WTC11 (cell line): ENCODE measurements at regions not wholly inside any gene's neighbourhood (a gene's known extent, or its start where the extent isn't known, plus 50 kb on each side); places are given as distances from the start of the nearest gene placed in this dataset.

Source experiments
- ATAC-seq: fragments of 200-7000 bp; cut with Tn5 transposase; 2 replicates; pipeline ENCODE4 v1.10.0; 2021; ENCODE audit warnings: mild to moderate bottlenecking, moderate library complexity
- CTCF ChIA-PET: fragments of 300-600 bp; sonication (Branson Sonifier 250); formaldehyde crosslinking; loops from one replicate; lab custom pipeline; 2021; ENCODE audit warnings: antibody characterized with exemption; lab: Charles Lee
- POLR2A ChIA-PET: fragments of 350-600 bp; sonication (Branson Sonifier 250); formaldehyde crosslinking; loops from one replicate; lab custom pipeline; 2021; ENCODE audit warnings: antibody characterized with exemption; lab: Charles Lee
- DNase-seq: peaks from one replicate; pipeline ENCODE4 v3.0.0; 2021; ENCODE audit warnings: low spot score
- H3K27ac Mint-ChIP-seq: 2 replicates; pipeline ENCODE4 v1.8.0; 2021; ENCODE audit warnings: mixed read lengths
- H3K27me3 Mint-ChIP-seq: 2 replicates; pipeline ENCODE4 v1.8.0; 2021; ENCODE audit warnings: low read depth, mild to moderate bottlenecking, moderate library complexity, mixed read lengths
- H3K36me3 Mint-ChIP-seq: 2 replicates; pipeline ENCODE4 v1.8.0; 2021; ENCODE audit warnings: mixed read lengths
- H3K4me1 Mint-ChIP-seq: 2 replicates; pipeline ENCODE4 v1.8.0; 2022; ENCODE audit warnings: mixed read lengths
- H3K4me3 Mint-ChIP-seq: 2 replicates; pipeline ENCODE4 v1.8.0; 2021; ENCODE audit warnings: mild to moderate bottlenecking, moderate library complexity, mixed read lengths
- H3K9me3 Mint-ChIP-seq: 2 replicates; pipeline ENCODE4 v1.8.0; 2021; ENCODE audit warnings: mixed read lengths
- E2F4 ChIP-seq: sonication (generic); formaldehyde crosslinking; IDR thresholded peaks from 2 replicates; pipeline ENCODE4 v1.8.1; 2022; ENCODE audit warnings: low read depth, mild to moderate bottlenecking, moderate library complexity, missing genetic modification reagents, borderline replicate concordance
- ELF4 ChIP-seq: sonication (generic); formaldehyde crosslinking; IDR thresholded peaks from 2 replicates; pipeline ENCODE4 v1.8.1; 2022; ENCODE audit warnings: low read depth, mild to moderate bottlenecking, moderate library complexity, missing genetic modification reagents
- ERG ChIP-seq: fragments of 250-450 bp; sonication (Bioruptor Pico); IDR thresholded peaks from 2 replicates; pipeline ENCODE4 v1.8.0; 2021; ENCODE audit warnings: mild to moderate bottlenecking
- ESRRA ChIP-seq: sonication (generic); formaldehyde crosslinking; IDR thresholded peaks from 2 replicates; pipeline ENCODE4 v1.8.1; 2022; ENCODE audit warnings: mild to moderate bottlenecking, missing genetic modification reagents, borderline replicate concordance
- ETV6 ChIP-seq: sonication (generic); formaldehyde crosslinking; IDR thresholded peaks from 2 replicates; pipeline ENCODE4 v1.8.1; 2022; ENCODE audit warnings: mild to moderate bottlenecking, missing genetic modification reagents
- FOXK1 ChIP-seq: sonication (generic); formaldehyde crosslinking; IDR thresholded peaks from 2 replicates; pipeline ENCODE4 v1.8.0; 2022; ENCODE audit warnings: mild to moderate bottlenecking, moderate library complexity, missing genetic modification reagents
- IRF2 ChIP-seq: sonication (generic); formaldehyde crosslinking; IDR thresholded peaks from 2 replicates; pipeline ENCODE4 v1.8.0; 2022; ENCODE audit warnings: low read depth, missing genetic modification reagents, borderline replicate concordance
- MLX ChIP-seq: sonication (generic); formaldehyde crosslinking; IDR thresholded peaks from 2 replicates; pipeline ENCODE4 v1.8.1; 2023; ENCODE audit warnings: mild to moderate bottlenecking, missing genetic modification reagents, moderate library complexity
- MXD4 ChIP-seq: fragments of 250-450 bp; sonication (Bioruptor Pico); IDR thresholded peaks from 2 replicates; pipeline ENCODE4 v1.8.0; 2021; ENCODE audit warnings: mild to moderate bottlenecking, moderate library complexity, borderline replicate concordance
- MYBL2 ChIP-seq: sonication (generic); formaldehyde crosslinking; IDR thresholded peaks from 2 replicates; pipeline ENCODE4 v1.8.1; 2023; ENCODE audit warnings: mild to moderate bottlenecking, moderate library complexity, missing genetic modification reagents
- NFATC4 ChIP-seq: fragments of 250-450 bp; sonication (Bioruptor Pico); IDR thresholded peaks from 2 replicates; pipeline ENCODE4 v1.9.0; 2021; ENCODE audit warnings: mild to moderate bottlenecking
- NFE2L1 ChIP-seq: sonication (generic); formaldehyde crosslinking; IDR thresholded peaks from 2 replicates; pipeline ENCODE4 v1.8.1; 2023; ENCODE audit warnings: missing genetic modification reagents
- PREB ChIP-seq: sonication (generic); formaldehyde crosslinking; IDR thresholded peaks from 2 replicates; pipeline ENCODE4 v1.8.1; 2022; ENCODE audit warnings: mild to moderate bottlenecking, missing genetic modification reagents, moderate library complexity, borderline replicate concordance
- PRRX2 ChIP-seq: fragments of 250-450 bp; sonication (Bioruptor Pico); IDR thresholded peaks from 2 replicates; pipeline ENCODE4 v1.8.0; 2021; ENCODE audit warnings: mild to moderate bottlenecking
- SP1 ChIP-seq: sonication (generic); formaldehyde crosslinking; conservative IDR thresholded peaks from 2 replicates; pipeline ENCODE4 v1.8.1; 2022; ENCODE audit warnings: missing genetic modification reagents
- TCF7 ChIP-seq: sonication (generic); formaldehyde crosslinking; IDR thresholded peaks from 2 replicates; pipeline ENCODE4 v1.8.0; 2022; ENCODE audit warnings: mild to moderate bottlenecking, low read depth, missing genetic modification reagents, moderate library complexity
- TEAD1 ChIP-seq: sonication (generic); formaldehyde crosslinking; IDR thresholded peaks from 2 replicates; pipeline ENCODE4 v1.8.0; 2022; ENCODE audit warnings: mild to moderate bottlenecking, missing genetic modification reagents
- TEAD4 ChIP-seq: sonication (generic); formaldehyde crosslinking; IDR thresholded peaks from 2 replicates; pipeline ENCODE4 v1.8.0; 2022; ENCODE audit warnings: mild to moderate bottlenecking, missing genetic modification reagents
- ZNF121 ChIP-seq: sonication (generic); formaldehyde crosslinking; IDR thresholded peaks from 2 replicates; pipeline ENCODE4 v1.8.0; 2023; ENCODE audit warnings: missing genetic modification reagents
- ZNF232 ChIP-seq: sonication (generic); formaldehyde crosslinking; IDR thresholded peaks from 2 replicates; pipeline ENCODE4 v1.8.0; 2022; ENCODE audit warnings: mild to moderate bottlenecking, missing genetic modification reagents
- ZNF263 ChIP-seq: sonication (generic); formaldehyde crosslinking; IDR thresholded peaks from 2 replicates; pipeline ENCODE4 v1.8.1; 2022; ENCODE audit warnings: low read depth, mild to moderate bottlenecking, moderate library complexity, missing genetic modification reagents
- ZNF416 ChIP-seq: fragments of 250-450 bp; sonication (Bioruptor Pico); IDR thresholded peaks from 2 replicates; pipeline ENCODE4 v1.9.0; 2021; ENCODE audit warnings: mild to moderate bottlenecking, inconsistent platforms
- ZNF512 ChIP-seq: sonication (generic); formaldehyde crosslinking; IDR thresholded peaks from 2 replicates; pipeline ENCODE4 v1.8.1; 2022; ENCODE audit warnings: missing genetic modification reagents, borderline replicate concordance

- no peak for TF ChIP-seq PRRX2 (CRISPR knock-in tag)
- TF ChIP-seq ESRRA (CRISPR knock-in tag): no peak
- TF ChIP-seq, all 79 proteins: peak for 0
- H3K4me3 Mint-ChIP-seq: no peak overlapping the region
- no peak for DNase-seq
- no peaks in the 10 kb centered on the region for H3K4me1 Mint-ChIP-seq
- peaks cover 5% of the 10 kb centered on the region for H3K27me3 Mint-ChIP-seq
- H3K36me3 Mint-ChIP-seq: peaks cover 2% of the 10 kb centered on the region; the same call in 1 of the 2 replicates
- H3K27ac Mint-ChIP-seq: no peak overlapping the region
- peaks cover 29% of the 10 kb centered on the region for H3K9me3 Mint-ChIP-seq
- POLR2A ChIA-PET: no interaction called here
- ATAC-seq: no peak
- CTCF ChIA-PET: interaction anchor here (0.9 to 1.5 kb wide), 6 partner anchors 27 to 276 kb away, joined by 3 read pairs; no protein-coding TSS in a partner anchor
Measured at GRCh38 chr6:159493898-159494585, 199.0 kb downstream of the SOD2 start.

GRCh38 chr6:159493231-159493897 is 199.7 kb downstream of the SOD2 start:
- peaks cover 2% of the 10 kb centered on the region; the same call in 1 of the 2 replicates for H3K36me3 Mint-ChIP-seq
- ChIA-PET CTCF (interaction anchor here (0.6 to 1.4 kb wide), 3 partner anchors 102 to 241 kb away, joined by 3 read pairs; no protein-coding TSS in a partner anchor), POLR2A (no interaction called here)
- TF ChIP-seq ERG (CRISPR knock-in tag) (no peak), TCF7 (CRISPR knock-in tag) (no peak), ETV6 (CRISPR knock-in tag) (no peak), SP1 (CRISPR knock-in tag) (no peak), IRF2 (CRISPR knock-in tag) (no peak), MXD4 (CRISPR knock-in tag) (no peak), NFE2L1 (CRISPR knock-in tag) (no peak), ZNF416 (CRISPR knock-in tag) (no peak), ELF4 (CRISPR knock-in tag) (no peak), ZNF263 (CRISPR knock-in tag) (no peak), TEAD4 (no peak), ZNF232 (CRISPR knock-in tag) (no peak), E2F4 (CRISPR knock-in tag) (no peak), FOXK1 (CRISPR knock-in tag) (no peak)
- H3K27ac Mint-ChIP-seq: no peak overlapping the region
- peaks cover 1% of the 10 kb centered on the region; the same call in 1 of the 2 replicates for H3K4me1 Mint-ChIP-seq
- H3K9me3 Mint-ChIP-seq: peaks cover 22% of the 10 kb centered on the region
- DNase-seq (no peak), ATAC-seq (no peak)
- H3K27me3 Mint-ChIP-seq: peaks cover 3% of the 10 kb centered on the region
- no peak overlapping the region for H3K4me3 Mint-ChIP-seq

- no peak for DNase-seq
- Mint-ChIP-seq H3K36me3 (no peaks in the 10 kb centered on the region; the same call in 1 of the 2 replicates), H3K4me3 (no peak overlapping the region), H3K9me3 (peaks cover 11% of the 10 kb centered on the region; the same call in 1 of the 2 replicates), H3K4me1 (peaks cover 11% of the 10 kb centered on the region), H3K27me3 (peaks cover 6% of the 10 kb centered on the region), H3K27ac (no peak overlapping the region)
- POLR2A ChIA-PET: no interaction called here
- CTCF ChIA-PET: interaction anchor here (0.8 to 1.6 kb wide), 2 partner anchors 12 to 50 kb away, joined by 3 read pairs; no protein-coding TSS in a partner anchor
- ATAC-seq: no peak
- TF ChIP-seq ZNF121 (CRISPR knock-in tag): no peak
- no peak for TF ChIP-seq TEAD1 (CRISPR knock-in tag)
- no peak for TF ChIP-seq SP1 (CRISPR knock-in tag)
- no peak for TF ChIP-seq NFATC4 (CRISPR knock-in tag)
- no peak for TF ChIP-seq MYBL2 (CRISPR knock-in tag)
- no peak for TF ChIP-seq MLX (CRISPR knock-in tag)
- TF ChIP-seq ZNF512 (CRISPR knock-in tag): no peak
- no peak for TF ChIP-seq PREB (CRISPR knock-in tag)
Measured at GRCh38 chr6:159490298-159490937, 202.6 kb downstream of the SOD2 start.
